MM.1S (cell line): ENCODE measurements at regions not wholly inside any gene's neighbourhood (a gene's known extent, or its start where the extent isn't known, plus 50 kb on each side); places are given as distances from the start of the nearest gene placed in this dataset.

Source experiments
- EZH2phosphoT487 ChIP-seq: fragments of 300-600 bp; sonication (generic); IDR thresholded peaks from 2 replicates; pipeline ENCODE4 v1.6.1; 2018; ENCODE audit warnings: antibody characterized with exemption, low read length
- TF ChIP-seq, protein P1 (sequence below): fragments of 300-600 bp; sonication (generic); IDR thresholded peaks from 2 replicates; pipeline ENCODE4 v1.5.1; 2016; ENCODE audit warnings: antibody characterized with exemption, low read length, mixed read lengths

DNA sequence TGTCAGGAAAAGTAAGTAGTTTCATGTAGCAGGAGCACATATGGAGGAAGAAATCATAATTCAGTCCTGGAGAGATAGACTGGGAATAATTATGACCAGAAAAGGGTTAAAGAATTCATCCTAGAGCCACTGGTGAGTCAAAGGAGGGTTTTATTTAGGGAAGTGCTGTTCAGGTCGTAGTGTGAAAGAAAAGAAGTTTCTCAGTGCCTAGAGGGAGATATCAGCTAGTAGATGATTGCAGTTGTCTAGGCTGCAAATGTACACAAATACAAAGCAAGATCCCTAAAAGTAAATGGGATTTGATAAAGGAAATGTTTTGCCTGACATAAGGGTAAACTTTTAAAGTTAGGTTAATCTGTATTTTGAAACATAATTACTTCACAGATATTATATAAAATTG lies 403.2 kb downstream of the ACTRT1 start:
- TF ChIP-seq, protein P1, sequence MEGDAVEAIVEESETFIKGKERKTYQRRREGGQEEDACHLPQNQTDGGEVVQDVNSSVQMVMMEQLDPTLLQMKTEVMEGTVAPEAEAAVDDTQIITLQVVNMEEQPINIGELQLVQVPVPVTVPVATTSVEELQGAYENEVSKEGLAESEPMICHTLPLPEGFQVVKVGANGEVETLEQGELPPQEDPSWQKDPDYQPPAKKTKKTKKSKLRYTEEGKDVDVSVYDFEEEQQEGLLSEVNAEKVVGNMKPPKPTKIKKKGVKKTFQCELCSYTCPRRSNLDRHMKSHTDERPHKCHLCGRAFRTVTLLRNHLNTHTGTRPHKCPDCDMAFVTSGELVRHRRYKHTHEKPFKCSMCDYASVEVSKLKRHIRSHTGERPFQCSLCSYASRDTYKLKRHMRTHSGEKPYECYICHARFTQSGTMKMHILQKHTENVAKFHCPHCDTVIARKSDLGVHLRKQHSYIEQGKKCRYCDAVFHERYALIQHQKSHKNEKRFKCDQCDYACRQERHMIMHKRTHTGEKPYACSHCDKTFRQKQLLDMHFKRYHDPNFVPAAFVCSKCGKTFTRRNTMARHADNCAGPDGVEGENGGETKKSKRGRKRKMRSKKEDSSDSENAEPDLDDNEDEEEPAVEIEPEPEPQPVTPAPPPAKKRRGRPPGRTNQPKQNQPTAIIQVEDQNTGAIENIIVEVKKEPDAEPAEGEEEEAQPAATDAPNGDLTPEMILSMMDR: no peak
- no peak for TF ChIP-seq EZH2phosphoT487
